Neural progenitor cell (in vitro differentiated cells): ENCODE measurements at regions not wholly inside any gene's neighbourhood (a gene's known extent, or its start where the extent isn't known, plus 50 kb on each side); places are given as distances from the start of the nearest gene placed in this dataset.

Source experiments
- DNase-seq: peaks from one replicate; pipeline ENCODE4 v3.0.0-alpha.2; 2016; ENCODE audit warnings: low spot score
- H2AFZ ChIP-seq: fragments of 200-600 bp; sonication (generic); replicated peaks from 2 replicates; pipeline ENCODE4 v1.6.1; 2016; ENCODE audit warnings: antibody characterized with exemption
- H3F3A ChIP-seq: fragments of 200-600 bp; sonication (generic); 2 replicates; pipeline ENCODE4 v1.6.1; 2016; ENCODE audit warnings: antibody characterized with exemption, low read depth
- H3K27ac ChIP-seq: fragments of 200-600 bp; sonication (generic); 2 replicates; pipeline ENCODE4 v1.5.1; 2016; ENCODE audit warnings: mild to moderate bottlenecking
- H3K27me3 ChIP-seq: fragments of 200-600 bp; sonication (generic); 2 replicates; pipeline ENCODE4 v1.6.1; 2016; ENCODE audit warnings: mild to moderate bottlenecking, moderate library complexity
- H3K36me3 ChIP-seq: fragments of 200-600 bp; sonication (generic); 2 replicates; pipeline ENCODE4 v1.5.1; 2016
- H3K4me1 ChIP-seq: fragments of 200-600 bp; sonication (generic); 2 replicates; pipeline ENCODE4 v1.6.1; 2016; ENCODE audit warnings: mixed run types
- H3K4me2 ChIP-seq: fragments of 200-600 bp; sonication (generic); 2 replicates; pipeline ENCODE4 v1.6.1; 2016
- H3K4me3 ChIP-seq: fragments of 200-600 bp; sonication (generic); 2 replicates; pipeline ENCODE4 v1.5.1; 2016
- H3K79me2 ChIP-seq: fragments of 200-600 bp; sonication (generic); 2 replicates; pipeline ENCODE4 v1.6.1; 2016; ENCODE audit warnings: low read depth
- H3K9ac ChIP-seq: fragments of 200-600 bp; sonication (generic); 2 replicates; pipeline ENCODE4 v1.6.1; 2016
- H3K9me3 ChIP-seq: fragments of 200-600 bp; sonication (generic); 2 replicates; pipeline ENCODE4 v1.5.1; 2016; ENCODE audit warnings: low read depth
- H4K20me1 ChIP-seq: fragments of 200-600 bp; sonication (generic); 2 replicates; pipeline ENCODE4 v1.6.1; 2016; ENCODE audit warnings: low read depth
- H3K27ac Mint-ChIP-seq: 3 replicates; pipeline ENCODE4 v1.8.0; 2021; ENCODE audit warnings: mixed read lengths
- H3K27me3 Mint-ChIP-seq: 2 replicates; pipeline ENCODE4 v1.8.0; 2022; ENCODE audit warnings: low read depth, mild to moderate bottlenecking, inconsistent platforms, moderate library complexity, mixed read lengths; ENCODE audit not compliant: insufficient read depth
- H3K36me3 Mint-ChIP-seq: 3 replicates; pipeline ENCODE4 v1.8.0; 2021; ENCODE audit warnings: mixed read lengths
- H3K4me1 Mint-ChIP-seq: 3 replicates; pipeline ENCODE4 v1.8.0; 2021; ENCODE audit warnings: mixed read lengths
- H3K4me3 Mint-ChIP-seq: 3 replicates; pipeline ENCODE4 v1.8.0; 2021; ENCODE audit warnings: mild to moderate bottlenecking, moderate library complexity, mixed read lengths
- H3K9me3 Mint-ChIP-seq: 3 replicates; pipeline ENCODE4 v1.8.0; 2020; ENCODE audit warnings: mixed read lengths
- CTCF ChIP-seq: fragments of 200-600 bp; sonication (generic); IDR thresholded peaks from 2 replicates; pipeline ENCODE4 v1.5.1; 2017; ENCODE audit warnings: antibody characterized with exemption, mild to moderate bottlenecking
- EZH2 ChIP-seq: fragments of 200-600 bp; sonication (generic); IDR thresholded peaks from 2 replicates; pipeline ENCODE4 v1.6.1; 2017; ENCODE audit warnings: antibody characterized with exemption, mild to moderate bottlenecking, moderate library complexity
- EZH2phosphoT487 ChIP-seq: fragments of 200-600 bp; sonication (generic); IDR thresholded peaks from 2 replicates; pipeline ENCODE4 v1.6.1; 2017; ENCODE audit warnings: antibody characterized with exemption

- H2AFZ ChIP-seq = no peak overlapping the region
- Mint-ChIP-seq H3K4me1 (peaks cover 6% of the 10 kb centered on the region), H3K9me3 (peaks cover 6% of the 10 kb centered on the region), H3K4me3 (no peak overlapping the region), H3K27ac (no peak overlapping the region), H3K36me3 (no peaks in the 10 kb centered on the region), H3K27me3 (no peaks in the 10 kb centered on the region)
- no peak overlapping the region for H3K4me3 ChIP-seq
- no peaks in the 10 kb centered on the region for H3K9me3 ChIP-seq
- peaks cover 13% of the 10 kb centered on the region for H3K4me1 ChIP-seq
- no peaks in the 10 kb centered on the region for H3F3A ChIP-seq
- no peaks in the 10 kb centered on the region for H3K27me3 ChIP-seq
- TF ChIP-seq EZH2phosphoT487 (no peak), CTCF (no peak), EZH2 (no peak)
- H3K27ac ChIP-seq = no peak overlapping the region
- no peak for DNase-seq
- H4K20me1 ChIP-seq = no peaks in the 10 kb centered on the region
- H3K79me2 ChIP-seq = no peaks in the 10 kb centered on the region
- no peak overlapping the region for H3K4me2 ChIP-seq
- no peaks in the 10 kb centered on the region for H3K36me3 ChIP-seq
- H3K9ac ChIP-seq = no peak overlapping the region
Measured at GRCh38 chr10:105963334-105963884, 1201.1 kb downstream of the SORCS1 start.

GRCh38 chr10:105956550-105956949, 1208.0 kb downstream of the SORCS1 start:
- Histone ChIP-seq H3K4me1 (peaks cover 14% of the 10 kb centered on the region), H3K4me2 (no peak overlapping the region), H3K27ac (no peak overlapping the region), H3K36me3 (no peaks in the 10 kb centered on the region), H4K20me1 (no peaks in the 10 kb centered on the region), H3K27me3 (no peaks in the 10 kb centered on the region), H2AFZ (no peak overlapping the region), H3F3A (no peaks in the 10 kb centered on the region), H3K9ac (no peak overlapping the region), H3K4me3 (no peak overlapping the region), H3K79me2 (no peaks in the 10 kb centered on the region), H3K9me3 (no peaks in the 10 kb centered on the region)
- no peak for DNase-seq
- TF ChIP-seq EZH2phosphoT487 = no peak
- no peak for TF ChIP-seq EZH2
- Mint-ChIP-seq H3K36me3 (no peaks in the 10 kb centered on the region), H3K27me3 (no peaks in the 10 kb centered on the region), H3K27ac (no peak overlapping the region), H3K4me3 (no peak overlapping the region), H3K9me3 (peaks cover 8% of the 10 kb centered on the region), H3K4me1 (peaks cover 14% of the 10 kb centered on the region)

GRCh38 chr10:105953861-105954260, 1210.6 kb downstream of the SORCS1 start:
- H3K36me3 Mint-ChIP-seq = no peaks in the 10 kb centered on the region
- Histone ChIP-seq H3K4me1 (peaks cover 11% of the 10 kb centered on the region), H3K9me3 (no peaks in the 10 kb centered on the region), H3K27me3 (no peaks in the 10 kb centered on the region), H3K27ac (no peak overlapping the region), H2AFZ (no peak overlapping the region), H3K4me3 (no peak overlapping the region), H3K9ac (no peak overlapping the region), H4K20me1 (no peaks in the 10 kb centered on the region), H3F3A (no peaks in the 10 kb centered on the region), H3K79me2 (no peaks in the 10 kb centered on the region), H3K36me3 (no peaks in the 10 kb centered on the region), H3K4me2 (no peak overlapping the region)
- H3K27ac Mint-ChIP-seq = no peak overlapping the region
- H3K4me1 Mint-ChIP-seq = peaks cover 18% of the 10 kb centered on the region
- no peaks in the 10 kb centered on the region for H3K27me3 Mint-ChIP-seq
- DNase-seq = no peak
- H3K9me3 Mint-ChIP-seq = peaks cover 2% of the 10 kb centered on the region
- no peak for TF ChIP-seq CTCF
- H3K4me3 Mint-ChIP-seq = no peak overlapping the region

- no peaks in the 10 kb centered on the region for H3K36me3 Mint-ChIP-seq
- TF ChIP-seq EZH2 = no peak
- no peak for TF ChIP-seq CTCF
- Histone ChIP-seq H3F3A (no peaks in the 10 kb centered on the region), H3K36me3 (no peaks in the 10 kb centered on the region), H3K9ac (no peak overlapping the region), H3K79me2 (no peaks in the 10 kb centered on the region), H3K9me3 (no peaks in the 10 kb centered on the region), H2AFZ (peak overlapping the region; percentile 83), H3K27ac (no peak overlapping the region), H4K20me1 (no peaks in the 10 kb centered on the region), H3K4me3 (no peak overlapping the region), H3K4me2 (no peak overlapping the region), H3K4me1 (peaks cover 11% of the 10 kb centered on the region), H3K27me3 (no peaks in the 10 kb centered on the region)
- no peak overlapping the region for H3K4me3 Mint-ChIP-seq
- peaks cover 2% of the 10 kb centered on the region for H3K9me3 Mint-ChIP-seq
- H3K4me1 Mint-ChIP-seq = peaks cover 18% of the 10 kb centered on the region
- no peaks in the 10 kb centered on the region for H3K27me3 Mint-ChIP-seq
- H3K27ac Mint-ChIP-seq = no peak overlapping the region
- no peak for DNase-seq
Measured at GRCh38 chr10:105953056-105953455, 1211.5 kb downstream of the SORCS1 start.
